Peyer's patch (tissue), 4 donors: ENCODE measurements at regions not wholly inside any gene's neighbourhood (a gene's known extent, or its start where the extent isn't known, plus 50 kb on each side); places are given as distances from the start of the nearest gene placed in this dataset.

Experiments
- DNase-seq, 3 donors: peaks; one replicate each; pipeline ENCODE4 v3.0.0-alpha.2; 2017 to 2019
- H3K27ac ChIP-seq, 4 donors: fragments of 200-600 bp; sonication (generic); one replicate each; pipeline ENCODE4 v1.5.1; 2016 to 2019
- H3K27me3 ChIP-seq, 2 donors: fragments of 200-600 bp; sonication (generic); one replicate each; pipeline ENCODE4 v1.5.1; 2019
- H3K36me3 ChIP-seq, 3 donors: fragments of 200-600 bp; sonication (generic); one replicate each; pipeline ENCODE4 v1.5.1; 2016 to 2019
- H3K4me1 ChIP-seq, 4 donors: fragments of 200-600 bp; sonication (generic); one replicate each; pipeline ENCODE4 v1.5.1; 2016 to 2019
- H3K4me3 ChIP-seq, 4 donors: fragments of 200-600 bp; sonication (generic); 1 replicate in 3 of 4; 2 replicates in 1 of 4; pipeline ENCODE4 v1.5.1; 2016 to 2019; ENCODE audit warnings: mild to moderate bottlenecking in 1 of 4
- H3K9me3 ChIP-seq, 4 donors: fragments of 200-600 bp; sonication (generic); one replicate each; pipeline ENCODE4 v1.5.1; 2016 to 2019; ENCODE audit warnings: mild to moderate bottlenecking in 1 of 4
- CTCF ChIP-seq, 6 experiments: fragments of 450-650 bp in 4 of 6; fragments of 200-600 bp in 2 of 6; sonication (generic) in 1 of 6; IDR thresholded peaks; one replicate each; pipeline ENCODE4 v1.5.1; 2017 to 2019; ENCODE audit warnings: antibody characterized with exemption in 6 of 6, mild to moderate bottlenecking in 3 of 6, moderate library complexity in 1 of 6
- POLR2A ChIP-seq, 2 donors: fragments of 450-650 bp; IDR thresholded peaks; one replicate each; pipeline ENCODE4 v1.5.1; 2017; ENCODE audit warnings: antibody characterized with exemption in 2 of 2, mild to moderate bottlenecking in 2 of 2, moderate library complexity in 2 of 2

- H3K27me3 ChIP-seq: no peaks in the 10 kb centered on the region
- no peaks in the 10 kb centered on the region for H3K9me3 ChIP-seq
- H3K4me3 ChIP-seq: no peak overlapping the region
- TF ChIP-seq POLR2A (IDR thresholded peaks at IDR 0.05) (no peak), CTCF (IDR thresholded peaks at IDR 0.05) (no peak)
- no peak for DNase-seq
- no peaks in the 10 kb centered on the region for H3K36me3 ChIP-seq
- H3K27ac ChIP-seq: no peak overlapping the region
- H3K4me1 ChIP-seq: no peaks in the 10 kb centered on the region
Observed at GRCh38 chr18:1408376-1408775, 503.7 kb downstream of the ADCYAP1 start.

DNA sequence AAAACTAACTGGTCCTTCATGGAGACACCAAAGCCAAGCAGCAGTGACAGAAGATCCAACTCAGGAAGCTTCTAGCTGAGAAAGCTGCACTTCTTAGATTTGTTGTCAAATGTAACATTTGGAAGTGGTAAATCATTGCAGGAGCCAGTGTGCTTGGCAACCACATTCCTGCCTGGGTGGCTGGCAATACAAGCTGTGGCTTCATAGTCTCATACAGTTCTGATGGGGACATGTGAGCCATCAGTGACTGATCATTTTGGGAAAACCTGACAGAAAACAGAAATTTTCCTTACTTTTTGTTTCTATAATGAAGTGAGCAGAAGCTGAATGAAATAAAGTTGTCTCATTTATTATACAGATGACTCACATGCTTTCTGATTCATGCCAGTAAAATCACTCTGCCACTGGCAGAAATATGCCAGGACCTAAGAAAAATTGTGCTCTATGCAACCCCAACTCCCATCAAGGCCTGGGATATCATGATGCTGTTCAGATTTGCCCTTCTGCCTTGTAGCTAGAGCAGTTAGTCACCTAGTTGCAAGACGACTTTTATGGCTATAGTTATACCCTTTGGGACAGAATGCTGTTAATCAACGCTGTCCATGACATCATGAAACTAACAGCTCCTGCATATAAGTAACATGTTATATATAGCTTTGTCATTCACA lies 508.1 kb downstream of the ADCYAP1 start:
- no peaks in the 10 kb centered on the region for H3K27me3 ChIP-seq
- no peak overlapping the region for H3K27ac ChIP-seq
- no peak for TF ChIP-seq CTCF (IDR thresholded peaks at IDR 0.05)
- TF ChIP-seq POLR2A (IDR thresholded peaks at IDR 0.05): no peak
- no peaks in the 10 kb centered on the region for H3K9me3 ChIP-seq
- H3K4me1 ChIP-seq: no peaks in the 10 kb centered on the region
- H3K4me3 ChIP-seq: no peak overlapping the region
- no peaks in the 10 kb centered on the region for H3K36me3 ChIP-seq
- no peak for DNase-seq

GRCh38 chr18:1413323-1413675 lies 508.6 kb downstream of the ADCYAP1 start:
- H3K27me3 ChIP-seq: no peaks in the 10 kb centered on the region
- TF ChIP-seq CTCF (IDR thresholded peaks at IDR 0.05): no peak
- H3K4me3 ChIP-seq: no peak overlapping the region
- H3K4me1 ChIP-seq: no peaks in the 10 kb centered on the region
- no peaks in the 10 kb centered on the region for H3K9me3 ChIP-seq
- no peak overlapping the region for H3K27ac ChIP-seq
- no peak for DNase-seq
- H3K36me3 ChIP-seq: no peaks in the 10 kb centered on the region

DNA sequence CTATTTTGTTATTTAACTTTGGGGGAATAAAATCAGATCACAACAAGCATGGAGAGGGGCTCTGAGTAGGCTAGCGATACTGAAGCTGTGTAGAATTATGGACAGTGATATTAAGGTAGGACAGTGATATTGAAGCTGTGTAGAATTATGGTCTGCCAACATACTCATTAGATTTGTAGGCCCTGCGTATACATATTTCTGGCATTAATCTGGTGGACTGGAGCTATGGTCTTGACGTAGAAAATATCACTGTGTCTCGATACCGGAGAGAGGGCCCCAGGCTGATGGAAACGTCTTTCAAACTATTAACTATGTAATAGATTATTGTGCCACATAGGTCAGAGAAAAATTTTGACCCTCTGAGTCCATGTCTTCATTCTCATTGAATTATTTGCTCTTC lies 511.4 kb downstream of the ADCYAP1 start:
- Histone ChIP-seq H3K4me1 (no peaks in the 10 kb centered on the region), H3K27ac (no peak overlapping the region), H3K4me3 (no peak overlapping the region), H3K27me3 (no peaks in the 10 kb centered on the region), H3K9me3 (no peaks in the 10 kb centered on the region), H3K36me3 (no peaks in the 10 kb centered on the region)
- no peak for DNase-seq
- no peak for TF ChIP-seq CTCF (IDR thresholded peaks at IDR 0.05)
- no peak for TF ChIP-seq POLR2A (IDR thresholded peaks at IDR 0.05)

DNA sequence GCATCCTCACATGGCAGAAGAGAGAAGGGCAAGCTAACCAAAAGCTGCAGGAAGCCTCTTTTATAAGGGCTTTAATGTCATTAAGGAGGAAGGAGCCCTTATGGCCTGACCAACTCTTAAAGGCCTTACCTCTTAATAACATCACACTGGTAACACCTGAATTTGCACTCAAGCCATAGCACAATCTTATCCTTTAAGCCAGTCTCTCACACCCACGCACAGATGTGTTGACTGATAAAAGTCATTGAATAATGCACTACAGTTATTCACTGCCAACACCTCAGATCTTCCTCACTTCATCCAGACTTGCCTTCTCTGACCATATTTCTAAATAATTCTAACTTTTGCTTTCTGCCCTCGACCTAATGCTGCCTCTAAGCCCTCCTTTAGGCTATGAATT lies 516.8 kb downstream of the ADCYAP1 start:
- no peak for DNase-seq
- Histone ChIP-seq H3K27ac (no peak overlapping the region), H3K36me3 (no peaks in the 10 kb centered on the region), H3K4me1 (no peaks in the 10 kb centered on the region), H3K9me3 (no peaks in the 10 kb centered on the region), H3K27me3 (no peaks in the 10 kb centered on the region), H3K4me3 (no peak overlapping the region)
- TF ChIP-seq CTCF (IDR thresholded peaks at IDR 0.05): no peak
- TF ChIP-seq POLR2A (IDR thresholded peaks at IDR 0.05): no peak

DNA sequence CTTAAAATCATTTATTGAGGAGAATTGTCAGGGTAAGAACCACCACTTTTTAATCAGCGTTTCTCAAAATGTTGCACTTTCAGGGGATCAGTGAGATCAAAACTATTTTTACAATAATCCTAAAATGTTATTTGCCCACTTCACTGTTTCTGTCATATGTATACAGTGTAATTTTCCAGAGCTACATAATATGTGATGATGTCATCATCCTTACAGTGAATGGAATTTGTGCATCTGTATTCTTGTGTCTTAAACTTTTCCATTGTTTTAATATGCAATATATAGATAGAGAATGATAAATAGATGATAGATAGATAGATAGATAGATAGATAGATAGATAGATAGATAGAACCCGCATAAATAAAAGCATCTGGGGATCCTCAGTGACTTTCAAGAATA lies 518.0 kb downstream of the ADCYAP1 start:
- no peaks in the 10 kb centered on the region for H3K9me3 ChIP-seq
- no peak overlapping the region for H3K27ac ChIP-seq
- no peak for DNase-seq
- no peak for TF ChIP-seq POLR2A (IDR thresholded peaks at IDR 0.05)
- no peak for TF ChIP-seq CTCF (IDR thresholded peaks at IDR 0.05)
- no peaks in the 10 kb centered on the region for H3K36me3 ChIP-seq
- H3K4me1 ChIP-seq: no peaks in the 10 kb centered on the region
- H3K27me3 ChIP-seq: no peaks in the 10 kb centered on the region
- H3K4me3 ChIP-seq: no peak overlapping the region
